NCI-H2171 (cell line): ENCODE measurements at regions not wholly inside any gene's neighbourhood (a gene's known extent, or its start where the extent isn't known, plus 50 kb on each side); places are given as distances from the start of the nearest gene placed in this dataset.

Experiments used
- DNase-seq: peaks from one replicate; lab custom pipeline; 2025; lab: John Stamatoyannopoulos, UW

- DNase-seq = no peak
These were observed 367.0 kb downstream of the LPIN1 start for GRCh38 chr2:12113412-12113811.

- DNase-seq = no peak
These were observed 368.4 kb downstream of the LPIN1 start for GRCh38 chr2:12114816-12115215.

GRCh38 chr2:12116228-12116750 lies 369.9 kb downstream of the LPIN1 start:
- peak; percentile 19 for DNase-seq

- no peak for DNase-seq
These were observed 373.4 kb downstream of the LPIN1 start for GRCh38 chr2:12119841-12120240.

- no peak for DNase-seq
These were observed 374.1 kb downstream of the LPIN1 start for GRCh38 chr2:12120281-12121150.

GRCh38 chr2:12124790-12125189 lies 378.4 kb downstream of the LPIN1 start:
- DNase-seq = no peak

- DNase-seq = no peak
These were observed 379.9 kb downstream of the LPIN1 start for GRCh38 chr2:12126318-12126717.

GRCh38 chr2:12127638-12128037 lies 381.2 kb downstream of the LPIN1 start:
- no peak for DNase-seq

GRCh38 chr2:12131975-12132374 lies 385.5 kb downstream of the LPIN1 start:
- no peak for DNase-seq

- no peak for DNase-seq
These were observed 395.3 kb downstream of the LPIN1 start for GRCh38 chr2:12141618-12142258.

GRCh38 chr2:12151716-12152115 lies 405.3 kb downstream of the LPIN1 start:
- DNase-seq = no peak

GRCh38 chr2:12152888-12153287 lies 406.5 kb downstream of the LPIN1 start:
- DNase-seq = no peak

- no peak for DNase-seq
These were observed 409.0 kb downstream of the LPIN1 start for GRCh38 chr2:12155303-12156051.

GRCh38 chr2:12156349-12156748 lies 409.9 kb downstream of the LPIN1 start:
- DNase-seq = no peak

- no peak for DNase-seq
These were observed 414.7 kb downstream of the LPIN1 start for GRCh38 chr2:12161085-12161484.

- peak; percentile 40 for DNase-seq
These were observed 416.1 kb downstream of the LPIN1 start for GRCh38 chr2:12162269-12163247.

GRCh38 chr2:12163866-12164265 lies 417.4 kb downstream of the LPIN1 start:
- no peak for DNase-seq

- DNase-seq = no peak
These were observed 418.3 kb downstream of the LPIN1 start for GRCh38 chr2:12164689-12165088.

GRCh38 chr2:12167525-12168317 lies 421.3 kb downstream of the LPIN1 start:
- DNase-seq = no peak

- no peak for DNase-seq
These were observed 421.9 kb downstream of the LPIN1 start for GRCh38 chr2:12168354-12168753.
